IPS-20b (cell line): ENCODE measurements at regions not wholly inside any gene's neighbourhood (a gene's known extent, or its start where the extent isn't known, plus 50 kb on each side); places are given as distances from the start of the nearest gene placed in this dataset.

Experiments used
- H3K27ac ChIP-seq: one replicate; pipeline ENCODE4 v1.5.1; 2013; ENCODE audit warnings: low read length
- H3K27me3 ChIP-seq: 2 replicates; pipeline ENCODE4 v1.6.1; 2013; ENCODE audit warnings: mild to moderate bottlenecking, low read length, inconsistent platforms; ENCODE audit not compliant: insufficient read depth
- H3K36me3 ChIP-seq: 2 replicates; pipeline ENCODE4 v1.6.1; 2013; ENCODE audit warnings: low read depth, mild to moderate bottlenecking, inconsistent platforms, low read length, moderate library complexity; ENCODE audit not compliant: insufficient read depth
- H3K4me1 ChIP-seq: 2 replicates; pipeline ENCODE4 v1.6.1; 2013; ENCODE audit warnings: mild to moderate bottlenecking, control low read depth, inconsistent platforms, low read length, moderate library complexity; ENCODE audit not compliant: insufficient read depth
- H3K4me3 ChIP-seq: 2 replicates; pipeline ENCODE4 v1.5.1; 2013; ENCODE audit warnings: mild to moderate bottlenecking, low read length, inconsistent platforms
- H3K9ac ChIP-seq: 2 replicates; pipeline ENCODE4 v1.6.1; 2013; ENCODE audit warnings: low read depth, mild to moderate bottlenecking, inconsistent platforms, low read length, moderate library complexity
- H3K9me3 ChIP-seq: 2 replicates; pipeline ENCODE4 v1.6.1; 2013; ENCODE audit warnings: mild to moderate bottlenecking, low read depth, low read length, inconsistent platforms; ENCODE audit not compliant: insufficient read depth

- H3K27me3 ChIP-seq, result no peaks in the 10 kb centered on the region
- peaks cover 4% of the 10 kb centered on the region; the same call in 1 of the 2 replicates for H3K4me1 ChIP-seq
- peaks cover 15% of the 10 kb centered on the region for H3K9me3 ChIP-seq
- H3K27ac ChIP-seq, result no peak overlapping the region
- H3K9ac ChIP-seq, result no peak overlapping the region
- H3K4me3 ChIP-seq, result no peak overlapping the region
- no peaks in the 10 kb centered on the region for H3K36me3 ChIP-seq
Measured at GRCh38 chr2:75986617-75987016, 275.9 kb upstream of the GCFC2 start.

GRCh38 chr2:75982719-75983118 is 272.0 kb upstream of the GCFC2 start:
- no peaks in the 10 kb centered on the region for H3K27me3 ChIP-seq
- H3K4me1 ChIP-seq, result peaks cover 4% of the 10 kb centered on the region; the same call in 1 of the 2 replicates
- no peak overlapping the region for H3K4me3 ChIP-seq
- H3K9me3 ChIP-seq, result no peaks in the 10 kb centered on the region
- H3K36me3 ChIP-seq, result no peaks in the 10 kb centered on the region
- H3K27ac ChIP-seq, result no peak overlapping the region
- H3K9ac ChIP-seq, result no peak overlapping the region

- no peaks in the 10 kb centered on the region for H3K36me3 ChIP-seq
Measured at GRCh38 chr2:75964646-75965045, 253.9 kb upstream of the GCFC2 start.

GRCh38 chr2:75960472-75961009 is 249.8 kb upstream of the GCFC2 start:
- no peak overlapping the region for H3K27ac ChIP-seq
- H3K4me1 ChIP-seq, result peaks cover 11% of the 10 kb centered on the region; the same call in 1 of the 2 replicates
- H3K36me3 ChIP-seq, result no peaks in the 10 kb centered on the region
- no peaks in the 10 kb centered on the region for H3K27me3 ChIP-seq
- no peaks in the 10 kb centered on the region for H3K9me3 ChIP-seq
- no peak overlapping the region for H3K9ac ChIP-seq
- no peak overlapping the region for H3K4me3 ChIP-seq

More at GRCh38 chr2:75964646-75965045, 253.9 kb upstream of the GCFC2 start:
- Histone ChIP-seq H3K27me3 (no peaks in the 10 kb centered on the region), H3K9ac (no peak overlapping the region), H3K9me3 (no peaks in the 10 kb centered on the region), H3K4me1 (peaks cover 3% of the 10 kb centered on the region; the same call in 1 of the 2 replicates), H3K27ac (no peak overlapping the region), H3K4me3 (no peak overlapping the region)

GRCh38 chr2:75959724-75960471 is 249.2 kb upstream of the GCFC2 start:
- H3K9me3 ChIP-seq, result no peaks in the 10 kb centered on the region
- H3K4me1 ChIP-seq, result peaks cover 11% of the 10 kb centered on the region; the same call in 1 of the 2 replicates
- H3K36me3 ChIP-seq, result no peaks in the 10 kb centered on the region
- no peak overlapping the region for H3K27ac ChIP-seq
- H3K27me3 ChIP-seq, result no peaks in the 10 kb centered on the region
- no peak overlapping the region for H3K4me3 ChIP-seq
- no peak overlapping the region for H3K9ac ChIP-seq

- no peaks in the 10 kb centered on the region for H3K27me3 ChIP-seq
- no peaks in the 10 kb centered on the region for H3K36me3 ChIP-seq
- H3K9ac ChIP-seq, result no peak overlapping the region
- peaks cover 9% of the 10 kb centered on the region; the same call in 1 of the 2 replicates for H3K4me1 ChIP-seq
- H3K4me3 ChIP-seq, result no peak overlapping the region
- H3K9me3 ChIP-seq, result no peaks in the 10 kb centered on the region
- H3K27ac ChIP-seq, result no peak overlapping the region
Measured at GRCh38 chr2:75954761-75955160, 244.0 kb upstream of the GCFC2 start.

GRCh38 chr2:75952173-75952572 is 241.5 kb upstream of the GCFC2 start:
- H3K27ac ChIP-seq, result no peak overlapping the region
- H3K27me3 ChIP-seq, result no peaks in the 10 kb centered on the region
- no peaks in the 10 kb centered on the region for H3K9me3 ChIP-seq
- no peak overlapping the region for H3K9ac ChIP-seq
- no peak overlapping the region for H3K4me3 ChIP-seq
- H3K36me3 ChIP-seq, result no peaks in the 10 kb centered on the region
- no peaks in the 10 kb centered on the region for H3K4me1 ChIP-seq

- H3K9me3 ChIP-seq, result no peaks in the 10 kb centered on the region
- H3K27ac ChIP-seq, result no peak overlapping the region
- no peaks in the 10 kb centered on the region for H3K4me1 ChIP-seq
- H3K36me3 ChIP-seq, result no peaks in the 10 kb centered on the region
- H3K9ac ChIP-seq, result no peak overlapping the region
- H3K4me3 ChIP-seq, result no peak overlapping the region
- H3K27me3 ChIP-seq, result no peaks in the 10 kb centered on the region
Measured at GRCh38 chr2:75949385-75950030, 238.8 kb upstream of the GCFC2 start.

- Histone ChIP-seq H3K36me3 (no peaks in the 10 kb centered on the region), H3K9ac (no peak overlapping the region), H3K4me3 (no peak overlapping the region), H3K9me3 (peaks cover 8% of the 10 kb centered on the region; the same call in 1 of the 2 replicates), H3K27me3 (no peaks in the 10 kb centered on the region), H3K27ac (no peak overlapping the region), H3K4me1 (no peaks in the 10 kb centered on the region)
Measured at GRCh38 chr2:75936311-75936710, 225.6 kb upstream of the GCFC2 start.

GRCh38 chr2:75932996-75933395 is 222.3 kb upstream of the GCFC2 start:
- no peaks in the 10 kb centered on the region for H3K9me3 ChIP-seq
- H3K36me3 ChIP-seq, result no peaks in the 10 kb centered on the region
- H3K4me1 ChIP-seq, result no peaks in the 10 kb centered on the region
- H3K4me3 ChIP-seq, result no peak overlapping the region
- no peak overlapping the region for H3K9ac ChIP-seq
- no peaks in the 10 kb centered on the region for H3K27me3 ChIP-seq
- H3K27ac ChIP-seq, result no peak overlapping the region

GRCh38 chr2:75928093-75928492 is 217.4 kb upstream of the GCFC2 start:
- H3K36me3 ChIP-seq, result no peaks in the 10 kb centered on the region
- H3K4me3 ChIP-seq, result no peak overlapping the region
- H3K27ac ChIP-seq, result no peak overlapping the region
- no peaks in the 10 kb centered on the region for H3K9me3 ChIP-seq
- peaks cover 3% of the 10 kb centered on the region; the same call in 1 of the 2 replicates for H3K4me1 ChIP-seq
- no peak overlapping the region for H3K9ac ChIP-seq
- no peaks in the 10 kb centered on the region for H3K27me3 ChIP-seq
